CD4-positive, alpha-beta T cell treated with Interleukin-10 for 1 hour (primary cell): ENCODE measurements at regions not wholly inside any gene's neighbourhood (a gene's known extent, or its start where the extent isn't known, plus 50 kb on each side); places are given as distances from the start of the nearest gene placed in this dataset.

ENCODE experiments used
- DNase-seq: peaks from one replicate; pipeline ENCODE4 v3.0.0-alpha.2; 2020

DNA sequence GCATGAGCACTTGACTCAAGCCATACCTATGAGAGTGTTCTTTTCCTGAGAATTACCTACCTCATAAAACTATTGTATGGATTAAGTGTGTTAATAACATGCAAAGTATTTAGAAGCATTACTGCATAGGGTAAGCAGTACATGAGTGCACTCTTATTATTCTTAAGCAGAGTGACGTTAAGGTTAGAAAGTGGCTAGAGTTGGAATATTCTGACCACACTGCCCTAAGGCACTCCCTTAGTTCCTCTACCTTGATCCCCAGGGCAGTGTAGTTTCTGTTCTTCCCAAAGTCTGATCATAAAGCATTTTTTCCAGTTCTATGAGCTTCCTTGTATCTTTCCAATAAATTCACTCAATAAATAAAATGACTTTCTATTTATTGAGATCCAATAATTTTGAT lies 189.2 kb downstream of the PCSK1 start:
- no peak for DNase-seq

- DNase-seq = no peak
Observed at GRCh38 chr5:96243203-96243602, 189.8 kb downstream of the PCSK1 start.

DNA sequence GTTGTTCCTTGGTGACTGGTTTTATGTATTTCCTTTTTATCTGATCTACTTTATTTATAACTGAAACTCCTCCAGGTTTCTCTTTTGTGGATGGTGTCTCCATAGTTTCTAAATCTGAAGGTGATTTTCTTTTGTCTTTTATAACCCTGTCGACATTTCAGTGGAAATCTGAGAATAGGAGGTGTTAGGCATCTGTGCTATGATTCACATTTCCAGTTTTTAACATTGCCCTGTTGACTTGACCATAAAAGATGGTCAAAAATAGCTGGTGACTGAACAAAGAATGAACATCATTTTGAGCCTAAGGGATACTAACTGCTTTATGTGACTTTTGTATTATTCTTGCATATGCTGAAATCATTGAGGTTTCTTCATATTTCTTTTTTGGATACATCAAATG lies 190.5 kb downstream of the PCSK1 start:
- DNase-seq = no peak

- no peak for DNase-seq
Observed at GRCh38 chr5:96236831-96237230, 196.2 kb downstream of the PCSK1 start.

- DNase-seq = no peak
Observed at GRCh38 chr5:96236051-96236450, 197.0 kb downstream of the PCSK1 start.

DNA sequence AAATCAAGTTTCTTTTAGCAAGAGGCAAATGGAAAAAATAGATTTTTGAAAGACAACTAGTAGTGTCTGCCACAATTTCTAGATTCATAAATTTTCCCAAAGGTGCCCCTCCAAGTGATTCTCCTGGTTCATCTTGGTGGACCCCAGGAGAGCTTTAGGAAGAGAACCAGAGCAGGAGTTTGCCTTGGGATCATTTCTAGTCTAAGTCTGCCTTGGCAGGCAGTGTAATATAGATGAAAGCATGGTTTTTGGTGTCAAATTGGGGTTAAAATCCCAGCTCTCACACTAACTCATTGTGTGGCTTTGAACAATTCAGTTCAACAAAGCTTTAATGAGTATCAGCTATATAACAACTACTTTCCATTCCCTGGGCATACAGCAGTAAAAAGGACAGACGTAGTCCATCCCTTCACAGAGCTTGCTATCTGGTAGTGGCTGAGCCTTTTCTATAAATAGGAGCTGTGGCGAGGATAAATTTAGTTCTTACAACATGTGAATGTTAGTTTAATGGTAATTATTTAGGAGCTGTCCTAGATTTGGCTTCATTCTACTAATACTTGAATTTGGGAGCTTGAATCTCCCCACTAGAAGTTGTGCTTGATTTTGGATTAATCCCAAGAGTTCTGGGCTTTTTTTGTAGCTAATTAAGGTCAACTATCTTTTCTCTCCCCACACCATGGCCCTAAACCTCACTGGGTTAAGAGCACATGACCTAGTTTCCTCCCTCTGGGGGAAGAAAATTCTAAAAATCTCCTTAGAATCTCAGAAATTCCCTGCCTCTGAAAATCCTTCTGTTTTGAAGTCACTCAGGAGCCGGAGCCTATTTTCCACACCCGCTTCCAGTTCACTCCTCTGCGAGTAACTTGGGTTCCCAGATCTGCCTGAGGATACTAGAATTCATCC lies 197.8 kb downstream of the PCSK1 start:
- no peak for DNase-seq

DNA sequence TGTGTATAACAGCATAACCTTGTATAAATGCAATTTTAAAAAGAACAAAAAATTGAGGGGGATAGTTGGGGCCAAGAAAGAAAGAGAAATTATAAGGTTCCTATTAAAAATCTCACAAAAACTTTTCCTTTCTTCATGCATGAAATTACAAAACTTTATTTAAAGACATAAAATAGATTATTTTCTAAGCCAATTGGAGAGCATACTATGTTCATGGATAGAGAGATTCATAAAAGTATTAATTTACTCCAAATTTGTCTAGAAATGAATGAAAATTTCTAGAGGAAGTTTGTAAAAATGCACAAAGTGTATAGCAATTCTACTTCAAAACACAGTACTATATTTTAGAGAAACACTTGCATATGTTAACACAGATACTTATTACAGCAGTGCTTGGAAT lies 200.4 kb downstream of the PCSK1 start:
- no peak for DNase-seq

DNA sequence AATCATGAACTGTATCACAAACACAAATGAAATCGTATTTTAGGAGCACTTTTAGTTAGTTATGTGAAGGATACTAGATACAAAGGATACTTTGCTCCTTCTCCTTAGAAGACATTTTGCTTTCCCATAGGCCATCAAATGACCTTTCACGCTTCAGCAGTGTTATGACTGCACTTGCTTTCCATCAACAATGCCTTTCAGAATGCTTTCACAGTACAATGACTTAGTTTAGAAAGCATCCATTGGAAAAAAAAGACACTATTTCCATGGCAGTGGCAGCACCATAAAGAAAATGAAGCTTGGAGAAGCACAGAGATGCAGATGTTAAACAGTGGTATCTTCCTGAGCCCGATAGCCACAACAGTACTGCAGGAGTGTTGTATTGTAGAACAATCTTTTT lies 203.9 kb downstream of the PCSK1 start:
- no peak for DNase-seq

- no peak for DNase-seq
Observed at GRCh38 chr5:96228408-96228807, 204.6 kb downstream of the PCSK1 start.

- DNase-seq = no peak
Observed at GRCh38 chr5:96227957-96228356, 205.1 kb downstream of the PCSK1 start.

DNA sequence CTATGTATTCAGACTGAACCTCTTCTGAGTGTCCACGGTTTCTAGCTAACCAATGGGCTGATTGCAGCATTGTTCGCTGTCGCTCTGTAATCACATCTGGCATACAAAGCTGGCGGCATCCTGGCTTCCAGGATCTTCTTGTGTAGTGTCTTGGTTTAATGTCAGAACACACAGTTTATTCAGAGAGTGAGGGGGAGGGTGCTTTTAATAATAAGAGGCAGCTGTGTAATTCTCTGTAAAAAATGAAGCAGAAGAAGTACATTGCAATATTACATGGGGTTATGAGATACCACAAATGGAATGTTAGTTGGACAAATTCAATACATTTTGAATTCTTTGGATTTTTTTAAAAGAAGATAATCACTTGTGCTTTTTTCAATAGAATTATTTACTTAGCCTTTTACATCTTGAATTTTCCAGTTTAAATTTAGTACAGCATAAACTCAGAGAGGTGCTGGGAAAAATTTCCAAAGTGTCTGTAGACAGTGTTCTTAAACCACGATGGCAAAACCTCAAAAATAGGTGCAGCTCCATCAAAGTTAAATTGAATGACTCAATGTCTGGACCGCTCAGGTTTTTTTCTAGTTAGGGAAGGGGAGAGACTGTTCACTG lies 206.0 kb downstream of the PCSK1 start:
- no peak for DNase-seq

DNA sequence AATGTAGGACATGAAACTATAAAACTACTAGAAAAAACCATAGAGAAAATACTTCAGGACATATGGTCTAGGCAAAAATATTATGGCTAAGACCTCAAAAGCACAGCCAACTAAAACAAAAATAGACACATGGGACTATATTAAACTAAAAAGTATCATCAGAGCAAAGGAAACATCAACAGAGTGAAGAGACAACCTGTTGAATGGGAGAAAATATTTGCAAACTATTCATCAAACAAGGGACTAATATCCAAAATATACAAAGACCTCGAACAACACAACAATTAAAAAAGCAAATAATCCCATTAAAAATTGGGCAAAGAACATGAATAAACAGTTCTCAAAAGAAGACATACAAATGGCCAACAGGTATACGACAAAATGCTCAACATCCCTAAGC lies 210.9 kb downstream of the PCSK1 start:
- no peak for DNase-seq

DNA sequence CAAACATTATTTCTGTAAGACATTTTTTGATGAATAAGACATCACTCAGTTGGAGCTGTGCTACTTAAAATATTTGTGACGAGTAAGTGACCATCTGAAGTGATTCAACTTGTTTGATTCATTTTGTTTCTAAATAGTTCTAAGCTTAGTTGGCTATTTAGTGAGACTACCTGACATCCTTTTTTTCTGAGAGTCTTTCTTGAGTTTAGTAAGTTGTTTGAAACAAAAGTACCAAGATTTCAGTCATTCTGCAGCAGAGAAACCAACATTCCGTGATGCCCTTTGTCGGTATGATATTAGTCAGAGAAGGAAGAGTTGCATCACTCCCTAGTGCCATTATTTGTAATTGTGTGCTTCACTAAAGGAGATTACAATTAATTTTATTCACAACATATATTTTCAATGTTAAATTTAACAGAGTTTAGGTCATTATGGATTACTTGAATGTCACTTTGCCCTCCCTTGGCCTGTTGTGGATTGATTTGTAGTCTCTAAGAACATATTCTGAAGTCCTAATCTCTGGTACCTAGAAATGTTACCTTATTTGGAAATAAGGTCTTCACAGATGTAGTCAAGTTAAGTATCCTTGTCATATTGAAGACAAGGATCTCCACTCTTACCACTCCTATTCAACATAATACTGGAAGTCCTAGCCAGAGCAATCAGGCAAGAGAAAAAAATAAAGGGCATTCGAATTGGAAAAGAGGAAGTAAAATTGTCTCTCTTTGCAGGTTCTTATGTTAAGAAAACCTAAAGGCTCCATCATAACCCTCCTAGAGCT lies 212.2 kb downstream of the PCSK1 start:
- DNase-seq = no peak

GRCh38 chr5:96219580-96220281 lies 213.3 kb downstream of the PCSK1 start:
- no peak for DNase-seq

DNA sequence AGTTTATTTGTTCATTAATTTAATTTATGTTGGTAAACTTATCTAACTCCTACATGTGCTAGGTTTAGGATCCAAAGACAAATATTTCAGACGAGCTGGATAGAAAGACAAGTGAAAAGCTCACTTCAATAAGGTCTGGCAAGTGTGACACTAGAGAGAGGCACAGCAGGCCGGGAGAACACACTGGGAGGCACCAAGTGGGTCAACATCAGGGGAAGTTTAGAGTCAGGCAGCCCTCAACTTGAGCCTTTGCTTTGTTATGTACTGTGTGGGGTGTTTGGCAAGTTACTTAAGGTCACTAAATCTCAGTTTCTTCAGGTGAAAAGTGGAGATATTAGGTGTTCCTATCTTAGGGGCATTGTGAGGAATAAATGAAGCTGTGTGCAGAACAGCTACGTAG lies 214.4 kb downstream of the PCSK1 start:
- no peak for DNase-seq

DNA sequence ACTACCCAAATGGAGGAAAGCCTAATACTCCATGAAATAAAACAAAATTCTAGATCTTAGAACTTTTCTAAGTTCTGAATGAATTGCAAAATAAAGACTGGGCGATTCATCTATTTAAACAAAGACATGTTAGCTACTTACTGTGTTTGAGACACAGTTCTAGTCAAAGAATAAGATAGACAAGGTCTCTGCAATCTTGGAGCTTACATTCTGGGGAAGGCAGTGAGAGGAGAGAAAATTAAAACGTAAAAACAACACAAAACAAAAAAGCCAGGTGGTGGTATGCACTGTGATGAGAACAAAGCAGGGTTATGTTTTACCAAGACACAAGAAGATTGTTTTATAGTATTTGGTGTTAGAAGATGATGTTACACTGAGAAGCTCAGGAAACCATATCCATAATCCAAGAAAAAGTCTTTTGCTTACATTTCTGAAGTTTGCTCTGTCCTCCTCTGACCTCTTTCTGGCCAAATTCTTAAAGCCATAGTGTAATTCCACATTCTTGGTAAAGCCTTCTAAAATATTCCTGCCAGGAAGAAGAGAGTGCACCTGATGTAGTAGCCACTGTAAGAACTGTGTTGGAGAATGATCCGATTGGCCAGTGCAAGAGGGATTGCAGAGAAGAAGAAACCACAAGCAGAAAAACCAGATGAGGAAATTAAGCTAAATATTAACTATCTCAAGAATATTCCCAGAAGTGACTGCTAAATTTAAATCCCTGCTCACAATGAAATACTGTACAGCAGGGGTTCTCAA lies 218.4 kb downstream of the PCSK1 start:
- no peak for DNase-seq

- no peak for DNase-seq
Observed at GRCh38 chr5:96209829-96210228, 223.2 kb downstream of the PCSK1 start.

DNA sequence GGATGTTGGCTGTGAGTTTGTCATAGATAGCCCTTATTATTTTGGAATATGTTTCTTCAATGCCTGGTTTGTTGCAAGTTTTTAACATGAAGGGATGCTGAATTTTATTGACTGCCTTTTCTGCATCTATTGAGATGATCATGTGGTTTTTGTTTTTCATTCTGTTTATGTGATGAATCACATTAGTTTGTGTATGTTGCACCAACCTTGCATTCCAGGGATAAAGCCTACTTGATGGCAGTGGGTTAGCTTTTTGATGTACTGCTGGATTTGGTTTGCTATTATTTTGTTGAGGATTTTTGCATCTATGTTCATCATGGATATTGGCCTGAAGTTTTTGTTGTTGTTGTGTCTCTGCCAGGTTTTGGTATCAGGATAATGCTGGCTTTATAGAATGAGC lies 225.6 kb downstream of the PCSK1 start:
- no peak for DNase-seq

DNA sequence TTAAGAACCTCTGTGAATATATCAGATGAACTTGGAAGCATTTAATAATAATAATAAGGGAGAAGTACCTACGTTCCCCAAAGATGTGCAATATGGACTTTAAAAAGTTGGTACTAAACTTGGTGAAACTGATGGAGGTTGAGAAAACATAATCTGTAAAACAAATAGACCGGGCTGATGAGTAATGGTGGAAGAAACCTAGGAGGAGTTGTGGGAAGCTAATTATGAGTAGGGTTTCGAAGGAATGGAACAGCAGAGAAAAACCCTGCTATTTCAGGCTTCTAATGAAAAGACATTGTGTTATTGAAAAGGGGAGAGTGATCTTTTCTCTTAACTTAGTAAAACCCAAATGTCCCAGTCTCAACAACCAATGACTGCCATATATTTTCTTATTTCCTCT lies 229.3 kb downstream of the PCSK1 start:
- no peak for DNase-seq

- DNase-seq = no peak
Observed at GRCh38 chr5:96201503-96201902, 231.5 kb downstream of the PCSK1 start.

- no peak for DNase-seq
Observed at GRCh38 chr5:96200641-96201040, 232.4 kb downstream of the PCSK1 start.

GRCh38 chr5:96199713-96200183 lies 233.3 kb downstream of the PCSK1 start:
- DNase-seq = no peak
